ENCODE measurements at regions not wholly inside any gene's neighbourhood (a gene's known extent, or its start where the extent isn't known, plus 50 kb on each side); places are given as distances from the start of the nearest gene placed in this dataset.

DNA sequence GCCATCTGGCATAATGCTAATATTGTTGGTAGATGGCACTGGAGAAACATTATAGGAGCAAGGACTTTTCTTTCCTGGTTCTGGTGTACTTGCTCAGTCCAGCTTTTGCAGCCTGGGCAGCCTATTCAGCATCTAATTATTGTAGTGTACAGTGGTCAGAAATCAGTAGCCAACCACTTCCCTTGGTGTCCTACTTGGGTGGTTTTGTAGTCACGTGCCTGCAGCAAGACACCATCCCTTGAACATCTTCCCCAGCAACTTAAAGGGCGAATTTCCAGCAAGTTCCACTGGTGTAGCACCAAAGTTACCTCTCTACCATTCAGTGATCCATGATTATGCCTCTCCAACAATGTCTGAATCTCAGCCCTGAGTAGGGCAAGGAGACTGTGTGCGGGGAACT, 557.6 kb downstream of the SATB2 start:
- Mint-ChIP-seq H3K36me3 (ENCODE audit: low read depth, unreplicated experiment) (no peaks in the 10 kb centered on the region), H3K27me3 (ENCODE audit: low read depth, unreplicated experiment) (no peaks in the 10 kb centered on the region), H3K27ac (ENCODE audit: unreplicated experiment) (no peak overlapping the region), H3K9me3 (ENCODE audit: unreplicated experiment) (no peaks in the 10 kb centered on the region), H3K4me3 (ENCODE audit: unreplicated experiment) (no peak overlapping the region), H3K4me1 (ENCODE audit: low read depth, unreplicated experiment) (no peaks in the 10 kb centered on the region)
- Histone ChIP-seq H2AFZ (ENCODE audit: low read depth, low read length) (no peak overlapping the region), H3K4me1 (ENCODE audit: insufficient read depth, low read length) (no peaks in the 10 kb centered on the region), H3K36me3 (ENCODE audit: insufficient read depth, low read length) (no peaks in the 10 kb centered on the region), H3K79me2 (ENCODE audit: insufficient read depth, low read length) (no peaks in the 10 kb centered on the region), H3K4me3 (ENCODE audit: insufficient read depth, low read depth, low read length) (no peak overlapping the region), H3K4me2 (ENCODE audit: low read length) (no peak overlapping the region), H4K20me1 (ENCODE audit: insufficient read depth, low read length) (no peaks in the 10 kb centered on the region), H3K27ac (ENCODE audit: low read depth, low read length) (no peak overlapping the region), H3K9me3 (ENCODE audit: insufficient read depth, low read depth, low read length) (no peaks in the 10 kb centered on the region), H3K27me3 (ENCODE audit: insufficient read depth, low read length) (no peaks in the 10 kb centered on the region), H3K9ac (ENCODE audit: low read length) (no peak overlapping the region)
- no peak for TF ChIP-seq EZH2 (IDR thresholded peaks at IDR 0.05; ENCODE audit: insufficient read depth, low read length)
- TF ChIP-seq CTCF (IDR thresholded peaks at IDR 0.05; ENCODE audit: insufficient read depth, low read depth, low read length): no peak
- FAIRE-seq: no peak
- DNase-seq (ENCODE audit: low read depth): no peak

DNA sequence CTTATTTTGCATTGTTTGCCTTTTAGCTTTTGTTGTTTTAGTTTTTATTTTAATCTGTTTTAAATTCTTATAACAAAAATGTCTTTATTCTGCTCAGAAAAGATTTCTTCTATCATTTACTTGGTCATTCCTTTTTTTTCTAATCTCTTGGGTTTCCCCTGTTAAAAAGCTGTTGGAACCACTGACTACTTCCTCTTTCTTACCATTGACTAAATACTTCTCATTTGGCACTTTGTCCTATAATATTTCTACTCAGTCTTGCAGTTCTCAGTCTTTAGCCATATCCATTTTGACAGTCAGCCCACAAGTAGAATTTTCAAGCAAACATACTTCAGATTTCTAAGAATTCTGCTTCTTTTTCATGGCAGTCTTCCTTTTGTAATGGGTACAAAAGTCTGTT, 567.2 kb downstream of the SATB2 start:
- H3K27me3 Mint-ChIP-seq (ENCODE audit: low read depth, unreplicated experiment): peaks cover 1% of the 10 kb centered on the region

More for the DNA sequence above, 567.2 kb downstream of the SATB2 start:
- Histone ChIP-seq H3K79me2 (ENCODE audit: insufficient read depth, low read length) (no peaks in the 10 kb centered on the region), H3K4me3 (ENCODE audit: insufficient read depth, low read depth, low read length) (no peak overlapping the region), H3K36me3 (ENCODE audit: insufficient read depth, low read length) (no peaks in the 10 kb centered on the region), H3K27me3 (ENCODE audit: insufficient read depth, low read length) (no peaks in the 10 kb centered on the region), H3K9ac (ENCODE audit: low read length) (no peak overlapping the region), H3K9me3 (ENCODE audit: insufficient read depth, low read depth, low read length) (no peaks in the 10 kb centered on the region), H3K4me2 (ENCODE audit: low read length) (no peak overlapping the region), H3K27ac (ENCODE audit: low read depth, low read length) (no peak overlapping the region), H3K4me1 (ENCODE audit: insufficient read depth, low read length) (no peaks in the 10 kb centered on the region), H4K20me1 (ENCODE audit: insufficient read depth, low read length) (no peaks in the 10 kb centered on the region), H2AFZ (ENCODE audit: low read depth, low read length) (no peak overlapping the region)
- Mint-ChIP-seq H3K4me3 (ENCODE audit: unreplicated experiment) (no peak overlapping the region), H3K36me3 (ENCODE audit: low read depth, unreplicated experiment) (no peaks in the 10 kb centered on the region), H3K4me1 (ENCODE audit: low read depth, unreplicated experiment) (no peaks in the 10 kb centered on the region), H3K9me3 (ENCODE audit: unreplicated experiment) (peaks cover 7% of the 10 kb centered on the region), H3K27ac (ENCODE audit: unreplicated experiment) (no peak overlapping the region)
- TF ChIP-seq CTCF (IDR thresholded peaks at IDR 0.05; ENCODE audit: insufficient read depth, low read depth, low read length) (no peak), EZH2 (IDR thresholded peaks at IDR 0.05; ENCODE audit: insufficient read depth, low read length) (no peak)
- FAIRE-seq (no peak), DNase-seq (ENCODE audit: low read depth) (no peak)
